ENCODE measurements at regions not wholly inside any gene's neighbourhood (a gene's known extent, or its start where the extent isn't known, plus 50 kb on each side); places are given as distances from the start of the nearest gene placed in this dataset.
A peak's percentile ranks its signal among the peaks of the same experiment; 100 is the strongest.

DNA sequence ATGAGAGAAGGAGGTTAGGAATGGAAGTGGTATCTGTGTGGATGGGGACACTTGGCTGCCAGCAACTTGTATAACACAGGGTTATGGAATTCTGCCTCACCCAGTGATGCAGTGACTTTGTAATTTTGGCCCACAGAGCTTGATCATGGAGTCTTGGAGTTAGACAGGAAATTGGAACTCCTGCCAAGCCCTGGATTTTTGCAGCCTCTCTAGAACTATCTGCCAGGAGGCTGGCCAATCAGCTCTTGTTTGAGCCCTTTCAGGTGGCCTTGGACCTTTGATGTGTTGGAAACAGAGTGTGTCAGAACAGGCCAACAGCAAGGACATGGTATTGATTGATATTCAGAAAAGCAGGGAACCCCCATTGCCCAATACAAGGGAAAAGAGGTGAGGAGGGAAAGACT, 157.7 kb upstream of the GGTLC1 start:
- DNase-seq (ENCODE audit: low read depth, low spot score), result no peak

DNA sequence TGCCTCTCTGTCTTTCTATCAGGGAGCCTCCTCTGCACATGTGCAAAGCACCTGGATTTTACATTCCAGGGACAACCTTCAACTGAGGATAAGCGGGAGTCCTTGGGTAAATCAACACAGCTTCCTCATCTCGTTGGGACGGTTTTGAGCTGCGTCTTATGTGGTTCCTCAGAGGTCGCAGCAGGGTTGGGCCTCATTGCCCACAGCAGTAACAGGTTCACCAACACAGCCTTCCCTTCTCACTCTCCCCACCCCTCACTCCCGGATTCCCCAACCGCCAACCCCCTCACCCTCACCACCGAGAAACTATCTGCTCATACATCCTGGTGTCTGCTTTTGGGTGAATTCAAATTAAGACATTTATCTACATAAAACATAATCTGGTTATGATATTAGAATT, 155.8 kb upstream of the GGTLC1 start:
- DNase-seq (ENCODE audit: low read depth, low spot score), result no peak

DNA sequence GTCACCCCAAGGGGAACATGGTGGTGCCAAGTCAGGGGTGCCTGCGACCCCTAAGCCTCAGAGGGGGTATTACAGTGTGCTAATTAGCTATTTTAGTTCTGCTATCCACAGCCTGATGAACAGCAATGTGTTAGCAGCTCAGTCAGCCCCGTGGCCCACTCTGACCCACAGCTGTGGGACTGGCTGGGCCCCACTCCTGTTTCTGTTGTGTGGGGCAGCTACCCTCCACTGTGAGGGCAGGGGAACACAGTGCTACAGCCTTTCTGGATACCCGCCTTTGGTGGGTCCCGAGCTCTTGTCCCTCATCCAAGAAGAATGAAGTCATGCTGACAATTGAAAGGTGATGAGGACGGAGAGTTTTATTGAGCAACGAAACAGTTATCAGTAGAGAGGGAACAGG, 152.5 kb upstream of the GGTLC1 start:
- no peak for DNase-seq (ENCODE audit: low read depth, low spot score)

DNA sequence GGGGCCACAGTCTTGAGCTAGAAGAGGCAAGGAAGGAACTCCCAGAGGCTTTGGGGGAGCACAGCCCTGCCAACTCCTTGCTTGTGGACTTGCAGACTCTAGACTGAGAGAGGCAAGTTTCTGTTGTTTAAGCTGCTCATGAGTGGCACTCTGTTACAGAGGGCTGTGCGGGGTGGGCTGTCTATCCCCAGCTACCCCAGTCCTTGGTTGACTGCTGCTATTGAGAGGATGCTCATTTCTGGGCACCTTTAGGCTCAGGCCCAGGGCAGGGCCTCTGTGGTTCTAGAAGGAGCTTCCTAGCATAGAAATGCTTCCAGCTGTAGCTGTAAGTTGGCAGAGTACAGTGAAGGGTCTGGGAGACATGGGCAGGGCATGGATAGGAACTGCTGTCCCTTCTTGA, 151.3 kb upstream of the GGTLC1 start:
- no peak for DNase-seq (ENCODE audit: low read depth, low spot score)

DNA sequence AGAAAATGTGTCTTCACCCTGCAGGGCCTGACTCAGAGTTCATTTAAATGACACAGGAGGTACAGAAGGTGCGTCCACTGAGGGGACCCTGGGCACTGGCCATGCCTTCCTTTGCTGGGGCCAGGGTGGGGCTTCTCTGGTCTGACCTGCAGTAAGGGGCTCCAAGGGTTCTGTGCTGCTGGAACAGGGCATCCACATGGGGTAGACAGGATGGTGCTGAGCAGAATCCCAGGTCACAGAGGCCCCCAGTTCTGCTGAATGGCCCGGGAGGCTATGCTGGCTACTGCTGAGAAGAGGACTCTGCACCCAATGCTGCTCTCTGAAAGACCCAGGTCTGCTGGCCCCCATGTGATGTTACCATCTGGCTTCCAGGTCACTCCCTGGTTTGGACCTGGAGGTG, 150.4 kb upstream of the GGTLC1 start:
- DNase-seq (ENCODE audit: low read depth, low spot score), result no peak

DNA sequence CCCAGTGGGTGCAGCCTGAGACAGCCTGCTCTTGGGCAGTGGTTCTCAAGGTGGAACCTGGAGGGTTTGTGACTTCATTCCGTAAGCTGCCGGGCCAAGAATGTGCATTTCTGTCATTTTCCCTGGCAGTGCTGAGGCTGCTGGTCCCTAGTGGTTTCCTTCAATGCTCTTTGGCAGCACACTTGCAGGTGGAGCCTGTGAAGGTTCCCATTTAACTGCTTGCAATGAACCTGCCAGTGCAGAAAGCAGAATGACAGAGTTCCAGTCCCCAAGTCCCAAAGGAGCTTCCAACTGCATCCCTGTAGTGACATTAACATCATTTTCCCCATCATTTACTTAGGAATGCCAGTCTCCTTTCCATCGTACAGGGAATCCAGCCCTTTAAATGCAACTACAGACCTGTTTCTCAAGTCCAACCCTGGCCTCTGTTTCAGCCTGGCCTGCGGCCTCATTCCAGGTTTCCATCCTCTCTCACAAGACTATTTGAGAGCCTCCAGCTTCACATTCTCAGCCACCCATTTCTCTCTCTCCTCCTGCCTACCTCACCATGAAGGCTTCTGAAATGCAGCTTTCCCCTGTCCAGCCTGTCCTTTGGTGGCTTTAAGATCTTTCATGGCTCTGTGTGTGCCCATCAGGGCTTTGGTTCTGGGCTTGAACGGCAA, 149.7 kb upstream of the GGTLC1 start:
- no peak for DNase-seq (ENCODE audit: low read depth, low spot score)

DNA sequence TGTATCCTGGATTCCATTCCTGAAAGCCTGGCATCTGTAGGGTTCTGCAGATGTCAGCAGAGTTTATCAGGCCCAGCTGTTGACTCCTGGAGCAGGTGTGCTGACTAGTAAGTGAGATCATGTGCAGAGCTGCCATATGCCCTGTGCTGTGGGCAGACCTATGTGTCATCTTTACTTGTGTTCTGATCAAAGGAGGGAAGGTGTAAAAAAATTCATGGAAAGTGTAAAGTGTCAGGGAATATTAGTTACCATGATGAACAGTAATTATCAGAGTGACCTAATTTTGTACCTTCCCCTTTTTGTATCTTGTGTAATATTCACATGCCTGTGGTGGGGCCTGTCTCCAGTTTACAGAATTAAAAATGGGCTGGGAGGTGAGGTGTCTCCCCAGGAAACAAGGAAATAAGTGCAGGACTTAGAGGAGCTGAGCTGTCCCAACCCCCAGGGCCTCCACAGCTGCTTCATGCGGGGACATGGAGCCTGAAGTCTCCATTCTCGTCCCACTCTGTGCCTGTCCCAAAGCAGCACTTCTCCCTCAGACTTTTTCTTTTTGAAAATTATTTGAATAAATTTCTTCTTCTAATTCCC, 148.2 kb upstream of the GGTLC1 start:
- DNase-seq (ENCODE audit: low read depth, low spot score), result no peak

DNA sequence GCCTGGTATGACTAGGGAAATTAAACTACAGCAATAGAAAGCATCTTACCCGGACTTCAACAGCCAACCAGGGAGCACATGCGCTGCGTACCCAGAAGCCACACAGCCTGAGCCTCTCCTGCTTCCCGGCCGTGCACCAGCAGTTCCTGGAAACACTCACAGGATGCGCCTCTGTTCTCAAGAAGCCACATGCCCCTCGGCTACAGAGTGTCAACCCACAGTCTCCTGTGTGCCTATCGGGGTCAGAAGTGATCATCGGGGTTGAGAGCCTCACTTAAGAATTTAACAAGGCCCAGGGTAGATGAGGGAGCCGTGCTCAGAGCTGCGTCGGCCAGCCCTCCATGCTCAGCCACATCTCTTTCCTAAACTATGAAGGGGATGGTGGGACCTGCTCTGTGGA, 147.2 kb upstream of the GGTLC1 start:
- DNase-seq (ENCODE audit: low read depth, low spot score), result no peak

DNA sequence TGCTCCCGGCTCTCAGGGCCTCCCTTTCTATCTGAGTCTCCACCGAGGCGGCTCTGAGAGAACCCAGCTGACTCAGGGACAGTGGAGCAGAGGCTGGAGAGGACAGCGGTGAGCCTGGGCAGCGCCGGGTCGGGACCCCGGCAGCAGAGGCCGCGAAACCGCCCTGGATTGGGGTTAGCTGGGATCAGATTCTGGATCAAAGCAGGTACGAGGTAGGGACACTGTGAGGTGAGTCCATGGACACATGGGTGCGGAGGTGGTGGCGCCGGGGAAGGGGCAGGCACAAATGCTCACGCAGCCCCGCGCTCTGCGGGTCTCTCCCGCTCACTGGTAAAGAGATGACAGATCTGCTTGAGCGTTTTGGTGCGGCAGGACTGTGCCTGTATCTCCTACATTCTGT, 146.4 kb upstream of the GGTLC1 start:
- no peak for DNase-seq (ENCODE audit: low read depth, low spot score)

DNA sequence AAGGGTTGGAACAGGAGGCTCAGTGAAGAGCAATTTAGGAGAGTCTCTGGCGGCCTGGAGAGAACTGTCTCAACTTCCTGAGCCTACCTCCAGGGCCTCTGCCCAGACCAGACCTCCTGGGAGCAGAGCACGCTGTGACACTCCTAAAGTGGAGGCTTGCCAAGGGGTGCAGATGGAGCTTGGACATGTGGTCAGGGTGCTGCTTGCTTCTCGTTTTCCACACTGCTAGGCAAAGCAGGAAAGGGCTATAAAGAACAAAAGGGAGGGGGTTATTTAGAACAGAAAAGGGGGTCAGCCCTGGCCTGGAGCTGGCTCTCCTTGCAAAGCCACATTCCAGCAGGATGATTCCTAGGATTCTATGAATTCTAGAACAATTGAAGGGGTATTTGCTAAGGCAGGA, 145.7 kb upstream of the GGTLC1 start:
- no peak for DNase-seq (ENCODE audit: low read depth, low spot score)

DNA sequence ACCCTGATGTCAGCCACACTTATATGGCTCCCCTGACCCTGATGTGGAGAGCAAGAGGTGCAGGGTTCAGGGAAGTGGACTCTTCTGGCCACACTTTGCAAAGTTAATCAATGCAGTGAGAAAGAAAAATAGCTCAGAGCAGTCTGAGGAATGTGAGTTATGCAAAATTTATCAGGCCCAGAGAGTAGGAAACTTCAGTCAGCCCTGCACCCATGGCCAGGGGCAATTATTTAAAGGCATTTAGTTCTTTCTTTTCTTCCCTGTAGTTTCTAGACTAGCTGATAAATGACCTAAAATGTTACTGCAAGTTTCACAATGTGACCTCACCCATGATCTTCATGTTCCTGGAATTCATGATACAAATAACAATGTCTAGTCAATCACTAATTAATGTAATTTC, 143.7 kb upstream of the GGTLC1 start:
- no peak for DNase-seq (ENCODE audit: low read depth, low spot score)

DNA sequence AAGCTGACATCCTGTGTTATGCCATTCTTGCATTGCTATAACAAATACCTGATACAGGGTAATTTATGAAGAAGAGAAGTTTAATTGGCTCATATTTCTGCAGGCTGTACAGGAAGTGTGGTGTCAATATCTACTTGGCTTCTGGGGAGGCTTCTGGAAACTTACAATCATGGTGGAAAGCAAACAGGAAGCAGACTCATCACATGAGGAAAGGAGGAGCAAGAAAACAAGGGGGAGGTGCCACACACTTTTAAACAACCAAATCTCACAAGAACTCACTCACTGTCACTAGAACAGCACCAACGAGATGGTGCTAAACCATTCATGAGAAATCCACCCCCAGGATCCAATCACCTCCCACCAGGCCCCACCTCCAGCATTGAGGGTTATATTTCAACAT, 143.1 kb upstream of the GGTLC1 start:
- peak; percentile 36 for DNase-seq (ENCODE audit: low read depth, low spot score)

DNA sequence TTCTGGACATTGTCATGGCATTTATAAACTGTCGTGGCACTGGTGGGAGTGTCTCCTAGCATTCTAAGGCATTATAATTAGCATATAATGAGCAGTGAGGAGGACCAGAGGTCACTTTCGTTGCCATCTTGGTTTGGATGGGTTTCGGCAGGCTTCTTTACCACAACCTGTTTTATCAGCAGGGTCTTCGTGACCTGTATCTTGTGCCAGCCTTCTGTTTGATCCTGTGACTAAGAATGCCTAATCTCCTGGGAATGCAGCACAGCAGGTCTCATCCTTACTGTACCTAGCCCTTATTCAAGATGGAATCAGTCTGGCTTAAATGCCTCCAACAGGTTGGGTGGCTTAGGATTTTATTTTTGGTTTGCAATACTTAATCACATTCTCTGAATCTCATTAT, 142.7 kb upstream of the GGTLC1 start:
- no peak for DNase-seq (ENCODE audit: low read depth, low spot score)

DNA sequence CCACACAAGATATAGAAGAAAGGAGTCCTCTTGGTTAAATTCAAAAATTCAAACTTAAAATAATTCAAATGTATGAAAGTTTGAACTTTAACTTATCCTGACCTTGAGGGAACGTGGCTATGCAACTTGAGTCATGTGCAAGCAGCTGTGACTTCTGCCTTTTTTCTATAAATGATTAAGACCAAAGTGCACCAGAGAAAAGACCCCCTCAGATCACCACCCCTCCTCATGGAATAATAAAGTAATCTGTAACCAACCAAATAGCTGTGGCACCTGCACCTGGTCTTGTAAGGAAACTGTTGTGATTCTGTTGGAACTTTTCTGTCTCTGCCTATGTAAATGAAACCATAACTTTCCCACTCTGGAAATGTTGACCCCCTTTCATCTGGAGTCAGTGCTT, 141.1 kb upstream of the GGTLC1 start:
- DNase-seq (ENCODE audit: low read depth, low spot score), result no peak

DNA sequence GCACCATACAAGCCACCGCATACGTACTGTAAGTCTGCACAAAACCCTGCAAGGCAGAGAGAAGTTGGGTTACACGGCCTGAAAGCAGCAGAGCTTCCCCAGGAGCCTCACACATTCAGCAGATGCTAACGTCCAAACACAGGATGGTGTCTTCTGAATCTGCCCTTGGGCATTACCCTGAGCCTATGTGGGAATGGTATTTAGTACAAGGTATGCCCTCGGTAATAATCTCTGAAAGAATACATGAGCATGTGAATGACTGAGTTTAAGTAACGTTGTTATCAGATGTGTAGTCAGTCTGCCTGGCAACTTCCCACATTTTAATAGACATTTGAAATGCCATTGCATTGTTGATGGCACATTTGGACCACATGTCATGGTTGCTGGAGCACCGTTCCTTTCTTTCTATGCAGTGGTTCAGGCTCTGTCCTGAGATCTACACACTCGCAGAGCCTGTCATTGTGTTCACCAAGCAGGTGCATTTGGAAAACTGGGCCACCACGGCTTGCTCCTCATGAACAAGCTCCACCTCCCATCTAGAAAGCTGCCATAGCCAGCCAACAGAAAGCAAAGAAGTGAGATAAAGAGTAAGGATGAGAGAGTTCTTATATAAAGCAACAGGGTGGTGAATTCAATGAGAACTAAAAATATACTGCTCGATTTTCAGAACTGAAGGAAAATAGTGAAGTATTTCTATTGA, 136.5 kb upstream of the GGTLC1 start:
- no peak for DNase-seq (ENCODE audit: low read depth, low spot score)

DNA sequence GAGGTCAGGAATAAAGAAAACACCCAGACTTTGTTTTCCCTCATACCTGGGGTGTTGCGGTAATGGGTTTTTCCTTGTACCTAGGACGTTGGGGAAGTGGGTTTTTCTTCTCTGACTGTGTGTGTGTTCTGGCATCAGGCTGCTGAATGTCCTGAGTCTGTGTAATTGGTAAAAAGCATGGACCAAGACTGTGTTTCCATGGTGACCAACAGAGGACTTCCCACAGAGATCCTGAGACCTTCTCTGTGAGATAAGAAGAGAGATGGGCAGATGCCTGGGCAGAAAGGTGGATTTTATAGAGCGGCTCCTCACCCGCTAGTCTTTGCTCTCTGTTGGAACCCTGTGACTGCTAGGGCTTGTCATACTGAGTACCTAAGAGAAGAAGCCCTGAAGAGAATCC, 135.4 kb upstream of the GGTLC1 start:
- DNase-seq (ENCODE audit: low read depth, low spot score), result no peak

DNA sequence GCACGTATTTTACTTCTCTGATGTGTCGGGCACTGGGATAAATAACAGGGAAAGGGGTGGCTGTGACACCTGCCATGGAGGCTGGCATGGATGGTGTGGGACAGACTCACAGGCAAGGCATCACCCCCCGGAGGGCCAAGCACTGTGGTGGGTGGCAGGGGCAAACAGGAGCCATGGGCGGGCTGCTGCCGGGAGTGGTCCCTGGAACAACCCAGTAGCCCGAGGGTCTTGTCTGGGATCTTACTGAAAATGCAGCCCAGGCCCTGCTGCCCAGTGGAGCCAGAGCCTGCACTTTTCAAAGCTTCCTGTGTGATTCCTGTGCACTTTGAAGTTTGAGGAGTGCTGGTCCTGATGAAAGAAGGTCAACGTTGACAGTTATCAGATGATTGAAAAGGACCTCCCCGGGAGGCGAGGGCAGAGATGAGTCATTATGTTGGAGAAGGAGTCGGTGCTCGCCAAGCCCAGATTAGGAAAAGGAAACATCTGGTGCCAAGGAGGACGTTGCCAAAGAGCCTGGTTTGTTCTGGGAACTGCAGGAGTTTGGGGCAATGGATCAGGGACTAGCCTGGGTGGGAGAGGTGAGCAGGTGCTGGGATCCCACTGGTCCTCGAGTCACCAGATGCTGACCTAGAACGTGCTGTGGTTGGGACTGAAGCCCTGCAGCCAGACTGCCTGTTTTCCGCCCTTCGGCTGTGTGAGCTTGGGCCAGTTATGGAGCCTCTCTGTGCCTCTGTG, 130.0 kb upstream of the GGTLC1 start:
- peak; percentile 76 for DNase-seq (ENCODE audit: low read depth, low spot score)

DNA sequence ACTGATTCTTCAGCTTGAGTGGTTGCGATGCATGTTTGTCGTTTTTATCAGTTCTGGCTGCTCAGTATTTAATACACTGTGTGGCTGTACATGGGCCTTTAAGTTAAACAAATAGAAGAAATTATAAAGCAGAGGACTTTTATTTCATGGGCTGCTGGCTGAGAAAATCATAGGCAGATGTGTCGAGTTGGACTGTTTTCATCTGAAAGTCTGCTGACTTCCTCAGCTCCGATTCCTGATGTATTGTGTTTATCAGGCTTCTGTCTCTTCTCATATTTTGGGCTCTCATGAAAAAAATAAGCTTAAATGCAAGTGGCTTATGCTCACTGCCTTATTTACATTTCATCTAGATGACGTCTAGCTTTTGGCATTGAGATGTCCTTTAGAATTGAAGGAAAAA, 129.5 kb upstream of the GGTLC1 start:
- DNase-seq (ENCODE audit: low read depth, low spot score), result no peak

DNA sequence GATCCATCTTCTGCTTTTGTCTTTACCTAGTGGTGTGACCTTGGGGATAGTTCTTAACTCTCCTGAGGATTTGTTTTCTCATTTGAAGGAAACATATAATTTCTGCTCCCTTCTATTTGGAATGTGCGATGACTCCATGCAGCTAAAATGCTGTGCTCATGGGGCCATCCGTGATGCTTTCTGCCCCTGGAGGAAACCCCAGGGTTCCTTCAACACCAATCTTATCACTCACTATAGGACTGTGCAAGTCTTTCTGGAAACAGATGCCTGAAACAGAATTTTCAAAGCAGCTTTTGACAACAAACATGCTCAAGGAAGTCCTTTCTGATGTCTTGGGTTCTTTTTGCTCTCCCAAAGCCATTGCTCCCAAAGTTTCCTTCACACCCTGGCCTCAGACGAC, 128.8 kb upstream of the GGTLC1 start:
- DNase-seq (ENCODE audit: low read depth, low spot score), result no peak

DNA sequence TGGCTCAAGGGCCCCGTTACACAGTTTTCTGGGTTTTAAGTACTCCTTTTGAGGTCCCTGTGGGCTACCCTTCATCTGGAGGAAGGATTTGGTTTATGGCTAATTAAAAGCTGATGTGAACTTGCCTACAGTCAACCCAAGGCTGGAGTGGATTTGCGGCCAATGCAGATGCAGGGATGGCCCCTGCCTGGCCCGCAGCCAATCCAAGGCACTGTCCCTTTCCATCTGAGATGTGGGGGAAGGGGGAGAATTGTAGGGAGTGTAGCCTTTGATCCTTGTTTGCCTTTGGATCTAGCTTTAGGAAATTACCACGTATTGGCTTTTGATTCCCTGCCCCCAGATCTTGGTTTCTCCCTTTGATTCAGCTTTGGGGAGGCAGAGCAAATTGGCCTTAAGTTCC, 128.0 kb upstream of the GGTLC1 start:
- no peak for DNase-seq (ENCODE audit: low read depth, low spot score)

DNA sequence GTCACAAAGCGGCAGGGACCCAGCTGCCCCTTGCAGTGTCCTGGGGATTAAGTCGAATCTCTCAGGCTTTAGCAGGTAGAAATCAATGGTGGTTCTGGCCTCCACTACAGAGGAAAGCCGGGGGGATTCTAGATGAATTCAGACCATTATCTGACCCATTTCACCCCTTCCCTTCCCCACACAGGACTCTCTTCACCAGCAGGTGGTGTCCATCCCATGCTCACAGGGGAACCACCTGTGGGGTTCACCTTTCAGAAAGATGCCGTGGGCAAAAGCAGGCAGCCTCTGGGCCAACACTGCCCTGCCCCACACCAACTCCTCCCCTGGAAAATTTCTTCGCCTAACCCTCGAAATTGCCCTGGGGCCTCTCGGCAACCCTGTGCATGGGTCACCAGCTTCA, 123.8 kb upstream of the GGTLC1 start:
- no peak for DNase-seq (ENCODE audit: low read depth, low spot score)

DNA sequence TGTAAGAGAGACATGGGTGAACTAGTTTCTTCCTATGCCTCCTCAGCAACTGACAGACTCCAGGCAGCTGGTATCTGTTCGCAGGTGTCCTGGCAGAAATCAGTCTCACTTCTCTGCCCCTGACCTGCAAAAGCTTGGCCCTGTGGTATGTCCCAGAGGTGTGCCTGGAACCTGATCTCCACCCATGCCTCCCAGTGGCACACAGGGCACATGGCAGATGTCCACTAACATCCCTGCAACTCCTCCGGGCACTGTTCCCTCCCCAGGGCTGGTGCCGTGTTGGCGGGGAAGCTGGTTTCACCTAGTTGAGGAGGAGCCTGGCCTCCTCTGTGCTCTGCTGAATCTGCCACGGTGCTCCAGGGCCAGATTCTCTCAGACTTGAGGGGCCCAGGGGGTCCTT, 123.3 kb upstream of the GGTLC1 start:
- DNase-seq (ENCODE audit: low read depth, low spot score), result no peak

DNA sequence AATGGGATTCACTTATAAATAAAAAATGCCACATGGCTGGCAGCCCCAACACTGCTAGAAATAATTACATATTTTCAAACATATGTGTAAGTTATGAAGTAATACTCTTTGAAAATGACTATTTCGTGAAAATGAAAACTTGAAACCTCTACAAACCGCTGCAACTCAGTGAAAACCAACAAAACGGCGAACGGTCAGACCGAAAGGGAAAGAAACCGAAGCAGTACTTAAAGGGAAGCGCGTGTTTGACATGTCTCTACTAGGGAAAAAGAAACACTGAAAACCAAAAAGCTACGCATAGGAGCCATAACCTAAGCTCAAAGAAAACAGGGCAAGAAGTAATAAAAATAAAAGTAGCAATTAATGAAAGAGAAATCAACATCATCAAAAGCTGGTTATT, 121.0 kb upstream of the GGTLC1 start:
- DNase-seq (ENCODE audit: low read depth, low spot score), result no peak
